HG03066 (cell line): ENCODE measurements at regions not wholly inside any gene's neighbourhood (a gene's known extent, or its start where the extent isn't known, plus 50 kb on each side); places are given as distances from the start of the nearest gene placed in this dataset.

Experiments used
- ATAC-seq: cut with Tn5 transposase; IDR thresholded peaks from one replicate; pipeline ENCODE4 v1.9.1; 2021; ENCODE audit warnings: low read depth; ENCODE audit not compliant: unreplicated experiment

GRCh38 chr9:38315085-38315595 lies 77.4 kb upstream of the ALDH1B1 start:
- no peak for ATAC-seq

- ATAC-seq = no peak
Measured at GRCh38 chr9:38313421-38313820, 79.1 kb upstream of the ALDH1B1 start.

GRCh38 chr9:38312406-38312805 lies 80.1 kb upstream of the ALDH1B1 start:
- no peak for ATAC-seq

GRCh38 chr9:38311382-38312270 lies 80.9 kb upstream of the ALDH1B1 start:
- no peak for ATAC-seq

- no peak for ATAC-seq
Measured at GRCh38 chr9:38309324-38310195, 82.9 kb upstream of the ALDH1B1 start.

GRCh38 chr9:38308136-38308535 lies 84.4 kb upstream of the ALDH1B1 start:
- no peak for ATAC-seq

GRCh38 chr9:38306899-38307298 lies 85.6 kb upstream of the ALDH1B1 start:
- ATAC-seq = no peak

GRCh38 chr9:38305582-38305981 lies 86.9 kb upstream of the ALDH1B1 start:
- no peak for ATAC-seq

- no peak for ATAC-seq
Measured at GRCh38 chr9:38301376-38302106, 91.0 kb upstream of the ALDH1B1 start.

- no peak for ATAC-seq
Measured at GRCh38 chr9:38299856-38300255, 92.6 kb upstream of the ALDH1B1 start.

GRCh38 chr9:38298904-38299303 lies 93.6 kb upstream of the ALDH1B1 start:
- ATAC-seq = no peak

- ATAC-seq = no peak
Measured at GRCh38 chr9:38298503-38298902, 94.0 kb upstream of the ALDH1B1 start.

- ATAC-seq = no peak
Measured at GRCh38 chr9:38296807-38297206, 95.7 kb upstream of the ALDH1B1 start.

GRCh38 chr9:38295764-38296163 lies 96.7 kb upstream of the ALDH1B1 start:
- ATAC-seq = no peak

- ATAC-seq = no peak
Measured at GRCh38 chr9:38294220-38294960, 98.1 kb upstream of the ALDH1B1 start.

GRCh38 chr9:38293022-38293421 lies 99.5 kb upstream of the ALDH1B1 start:
- ATAC-seq = no peak

- ATAC-seq = no peak
Measured at GRCh38 chr9:38292480-38292879, 100.0 kb upstream of the ALDH1B1 start.

GRCh38 chr9:38289866-38290245 lies 102.6 kb upstream of the ALDH1B1 start:
- ATAC-seq = no peak

- ATAC-seq = no peak
Measured at GRCh38 chr9:38289236-38289865, 103.2 kb upstream of the ALDH1B1 start.

- ATAC-seq = no peak
Measured at GRCh38 chr9:38288502-38288901, 104.0 kb upstream of the ALDH1B1 start.
